ENCODE measurements at regions not wholly inside any gene's neighbourhood (a gene's known extent, or its start where the extent isn't known, plus 50 kb on each side); places are given as distances from the start of the nearest gene placed in this dataset.
"Not testable (repeated sequence)": the region's sequence is repeated elsewhere in the genome, so short reads cannot be mapped to it uniquely, and the experiment has no call there.

GRCh38 chr14:30462358-30462757 is 96.6 kb upstream of the G2E3 start:
- peaks cover 45% of the 10 kb centered on the region for H3K27me3 Mint-ChIP-seq (ENCODE audit: insufficient read depth, unreplicated experiment)
- POLR2A ChIA-PET = no interaction called here
- BruUV-seq (replicated peaks) = no TSS peak
- DNase-seq (ENCODE audit: unreplicated experiment) = no peak
- no peaks in the 10 kb centered on the region for H3K4me1 Mint-ChIP-seq (ENCODE audit: insufficient read depth, unreplicated experiment)
- intact Hi-C loops (cut with micrococcal nuclease) = no loop called here
- CTCF ChIA-PET = interaction anchor here (0.6 kb wide), 1 partner anchor 1734 kb away, joined by 3 read pairs; no protein-coding TSS in a partner anchor
- H3K36me3 Mint-ChIP-seq (ENCODE audit: insufficient read depth, unreplicated experiment) = no peaks in the 10 kb centered on the region
- H3K4me3 Mint-ChIP-seq (ENCODE audit: unreplicated experiment) = no peak overlapping the region
- H3K9me3 Mint-ChIP-seq (ENCODE audit: unreplicated experiment) = no peaks in the 10 kb centered on the region
- H3K27ac Mint-ChIP-seq (ENCODE audit: low read depth, unreplicated experiment) = no peak overlapping the region
- no peak for TF ChIP-seq CTCF (IDR thresholded peaks at IDR 0.05; ENCODE audit: unreplicated experiment)

GRCh38 chr14:30464481-30464880 is 94.5 kb upstream of the G2E3 start:
- no peak overlapping the region for H3K4me3 Mint-ChIP-seq (ENCODE audit: unreplicated experiment)
- ChIA-PET CTCF (interaction anchor here (0.6 kb wide), 1 partner anchor 326 kb away, joined by 3 read pairs; no protein-coding TSS in a partner anchor), POLR2A (no interaction called here)
- no peaks in the 10 kb centered on the region for H3K4me1 Mint-ChIP-seq (ENCODE audit: insufficient read depth, unreplicated experiment)
- no peak for TF ChIP-seq CTCF (IDR thresholded peaks at IDR 0.05; ENCODE audit: unreplicated experiment)
- no TSS peak for BruUV-seq (replicated peaks)
- no peak overlapping the region for H3K27ac Mint-ChIP-seq (ENCODE audit: low read depth, unreplicated experiment)
- no peaks in the 10 kb centered on the region for H3K9me3 Mint-ChIP-seq (ENCODE audit: unreplicated experiment)
- H3K36me3 Mint-ChIP-seq (ENCODE audit: insufficient read depth, unreplicated experiment) = no peaks in the 10 kb centered on the region
- no peak for DNase-seq (ENCODE audit: unreplicated experiment)
- H3K27me3 Mint-ChIP-seq (ENCODE audit: insufficient read depth, unreplicated experiment) = peaks cover 45% of the 10 kb centered on the region
- intact Hi-C loops (cut with micrococcal nuclease) = no loop called here

- no peaks in the 10 kb centered on the region for H3K36me3 Mint-ChIP-seq (ENCODE audit: insufficient read depth, unreplicated experiment)
- DNase-seq (ENCODE audit: unreplicated experiment) = no peak
- BruUV-seq (replicated peaks) = no TSS peak
- no peak overlapping the region for H3K27ac Mint-ChIP-seq (ENCODE audit: low read depth, unreplicated experiment)
- no peak overlapping the region for H3K4me3 Mint-ChIP-seq (ENCODE audit: unreplicated experiment)
- H3K4me1 Mint-ChIP-seq (ENCODE audit: insufficient read depth, unreplicated experiment) = no peaks in the 10 kb centered on the region
- no peaks in the 10 kb centered on the region for H3K9me3 Mint-ChIP-seq (ENCODE audit: unreplicated experiment)
- intact Hi-C loops (cut with micrococcal nuclease) = no loop called here
- peaks cover 27% of the 10 kb centered on the region for H3K27me3 Mint-ChIP-seq (ENCODE audit: insufficient read depth, unreplicated experiment)
- CTCF ChIA-PET = no interaction called here
- TF ChIP-seq CTCF (IDR thresholded peaks at IDR 0.05; ENCODE audit: unreplicated experiment) = no peak
- POLR2A ChIA-PET = no interaction called here
Observed at GRCh38 chr14:30468354-30468753, 90.6 kb upstream of the G2E3 start.

GRCh38 chr14:30471980-30472379 is 87.0 kb upstream of the G2E3 start:
- POLR2A ChIA-PET = no interaction called here
- TF ChIP-seq CTCF (IDR thresholded peaks at IDR 0.05; ENCODE audit: unreplicated experiment) = no peak
- Mint-ChIP-seq H3K27ac (ENCODE audit: low read depth, unreplicated experiment) (no peak overlapping the region), H3K4me3 (ENCODE audit: unreplicated experiment) (no peak overlapping the region), H3K36me3 (ENCODE audit: insufficient read depth, unreplicated experiment) (no peaks in the 10 kb centered on the region), H3K4me1 (ENCODE audit: insufficient read depth, unreplicated experiment) (no peaks in the 10 kb centered on the region), H3K9me3 (ENCODE audit: unreplicated experiment) (no peaks in the 10 kb centered on the region), H3K27me3 (ENCODE audit: insufficient read depth, unreplicated experiment) (no peaks in the 10 kb centered on the region)
- BruUV-seq (replicated peaks) = no TSS peak
- CTCF ChIA-PET = interaction anchor here (0.7 kb wide), 1 partner anchor 39 kb away, joined by 3 read pairs; no protein-coding TSS in a partner anchor
- no peak for DNase-seq (ENCODE audit: unreplicated experiment)
- intact Hi-C loops (cut with micrococcal nuclease) = no loop called here

- H3K27ac Mint-ChIP-seq (ENCODE audit: low read depth, unreplicated experiment); H3K27me3 Mint-ChIP-seq (ENCODE audit: insufficient read depth, unreplicated experiment); H3K4me3 Mint-ChIP-seq (ENCODE audit: unreplicated experiment); H3K36me3 Mint-ChIP-seq (ENCODE audit: insufficient read depth, unreplicated experiment); H3K4me1 Mint-ChIP-seq (ENCODE audit: insufficient read depth, unreplicated experiment); BruUV-seq (replicated peaks); DNase-seq (ENCODE audit: unreplicated experiment); intact Hi-C loops (cut with micrococcal nuclease); H3K9me3 Mint-ChIP-seq (ENCODE audit: unreplicated experiment): not testable (repeated sequence)
- POLR2A ChIA-PET = interaction anchor here (0.6 kb wide), 1 partner anchor 17 kb away, joined by 3 read pairs; no protein-coding TSS in a partner anchor
- CTCF ChIA-PET = interaction anchor here (0.7 kb wide), 1 partner anchor 468 kb away, joined by 3 read pairs; no protein-coding TSS in a partner anchor
Observed at GRCh38 chr14:30473846-30474696, 84.9 kb upstream of the G2E3 start.
